Peyer's patch (tissue), 4 donors: ENCODE measurements at regions not wholly inside any gene's neighbourhood (a gene's known extent, or its start where the extent isn't known, plus 50 kb on each side); places are given as distances from the start of the nearest gene placed in this dataset.

ENCODE experiments used
- POLR2A ChIP-seq, 2 donors: fragments of 450-650 bp; IDR thresholded peaks; one replicate each; pipeline ENCODE4 v1.5.1; 2017; ENCODE audit warnings: antibody characterized with exemption in 2 of 2, mild to moderate bottlenecking in 2 of 2, moderate library complexity in 2 of 2
- TF ChIP-seq, protein P1 (sequence below), 6 experiments: fragments of 450-650 bp in 4 of 6; fragments of 200-600 bp in 2 of 6; sonication (generic) in 1 of 6; IDR thresholded peaks; one replicate each; pipeline ENCODE4 v1.5.1; 2017 to 2019; ENCODE audit warnings: antibody characterized with exemption in 6 of 6, mild to moderate bottlenecking in 3 of 6, moderate library complexity in 1 of 6

DNA sequence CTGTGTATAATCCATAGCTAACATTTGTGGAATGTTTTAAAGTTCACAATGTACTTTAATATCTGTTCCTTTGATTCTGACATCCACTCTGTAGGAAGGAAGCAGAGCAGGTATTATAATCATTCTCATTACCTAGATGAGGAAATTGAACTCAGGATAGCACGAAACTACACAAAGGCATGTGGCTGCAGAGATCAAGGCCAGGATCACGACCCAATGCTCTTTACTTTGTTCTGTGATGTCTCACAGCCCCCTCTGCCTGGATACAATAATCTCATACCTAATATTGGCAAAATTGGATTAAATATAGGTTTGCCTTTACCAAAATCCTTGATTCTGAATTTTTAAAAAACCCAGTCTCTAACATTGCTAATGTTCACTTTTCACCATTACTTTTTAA lies 298.0 kb upstream of the KITLG start:
- TF ChIP-seq, protein P1, sequence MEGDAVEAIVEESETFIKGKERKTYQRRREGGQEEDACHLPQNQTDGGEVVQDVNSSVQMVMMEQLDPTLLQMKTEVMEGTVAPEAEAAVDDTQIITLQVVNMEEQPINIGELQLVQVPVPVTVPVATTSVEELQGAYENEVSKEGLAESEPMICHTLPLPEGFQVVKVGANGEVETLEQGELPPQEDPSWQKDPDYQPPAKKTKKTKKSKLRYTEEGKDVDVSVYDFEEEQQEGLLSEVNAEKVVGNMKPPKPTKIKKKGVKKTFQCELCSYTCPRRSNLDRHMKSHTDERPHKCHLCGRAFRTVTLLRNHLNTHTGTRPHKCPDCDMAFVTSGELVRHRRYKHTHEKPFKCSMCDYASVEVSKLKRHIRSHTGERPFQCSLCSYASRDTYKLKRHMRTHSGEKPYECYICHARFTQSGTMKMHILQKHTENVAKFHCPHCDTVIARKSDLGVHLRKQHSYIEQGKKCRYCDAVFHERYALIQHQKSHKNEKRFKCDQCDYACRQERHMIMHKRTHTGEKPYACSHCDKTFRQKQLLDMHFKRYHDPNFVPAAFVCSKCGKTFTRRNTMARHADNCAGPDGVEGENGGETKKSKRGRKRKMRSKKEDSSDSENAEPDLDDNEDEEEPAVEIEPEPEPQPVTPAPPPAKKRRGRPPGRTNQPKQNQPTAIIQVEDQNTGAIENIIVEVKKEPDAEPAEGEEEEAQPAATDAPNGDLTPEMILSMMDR (IDR thresholded peaks at IDR 0.05): no peak
- no peak for TF ChIP-seq POLR2A (IDR thresholded peaks at IDR 0.05)
